ENCODE measurements at regions not wholly inside any gene's neighbourhood (a gene's known extent, or its start where the extent isn't known, plus 50 kb on each side); places are given as distances from the start of the nearest gene placed in this dataset.

GRCh38 chr5:125327676-125328075, 581.2 kb upstream of the ZNF608 start:
- DNase-seq (ENCODE audit: low spot score), result no peak

- no peak for DNase-seq (ENCODE audit: low spot score)
Measured at GRCh38 chr5:125331987-125332598, 585.7 kb upstream of the ZNF608 start.

- DNase-seq (ENCODE audit: low spot score), result no peak
Measured at GRCh38 chr5:125333416-125333815, 587.0 kb upstream of the ZNF608 start.

GRCh38 chr5:125336401-125336800, 590.0 kb upstream of the ZNF608 start:
- no peak for DNase-seq (ENCODE audit: low spot score)

DNA sequence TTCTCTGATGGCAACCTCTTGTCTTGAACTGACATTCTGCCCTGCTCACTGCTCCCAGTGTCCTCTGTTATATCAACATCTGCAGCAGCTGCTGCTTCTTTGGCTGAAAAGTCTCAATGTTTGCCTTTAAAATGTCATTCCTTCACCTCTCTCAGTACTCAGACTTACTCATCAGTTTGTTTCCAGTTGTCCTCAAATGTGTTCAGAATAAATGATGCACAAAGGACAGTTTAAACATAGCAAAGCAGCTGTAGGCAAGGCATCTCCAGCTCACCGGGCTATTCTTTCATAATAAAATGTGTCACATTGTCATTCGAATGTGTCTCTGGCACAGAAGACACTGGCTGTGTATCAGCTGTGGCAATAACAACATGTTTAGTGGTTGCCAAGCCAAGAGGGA, 590.9 kb upstream of the ZNF608 start:
- no peak for DNase-seq (ENCODE audit: low spot score)

GRCh38 chr5:125338440-125339174, 592.2 kb upstream of the ZNF608 start:
- DNase-seq (ENCODE audit: low spot score), result no peak

DNA sequence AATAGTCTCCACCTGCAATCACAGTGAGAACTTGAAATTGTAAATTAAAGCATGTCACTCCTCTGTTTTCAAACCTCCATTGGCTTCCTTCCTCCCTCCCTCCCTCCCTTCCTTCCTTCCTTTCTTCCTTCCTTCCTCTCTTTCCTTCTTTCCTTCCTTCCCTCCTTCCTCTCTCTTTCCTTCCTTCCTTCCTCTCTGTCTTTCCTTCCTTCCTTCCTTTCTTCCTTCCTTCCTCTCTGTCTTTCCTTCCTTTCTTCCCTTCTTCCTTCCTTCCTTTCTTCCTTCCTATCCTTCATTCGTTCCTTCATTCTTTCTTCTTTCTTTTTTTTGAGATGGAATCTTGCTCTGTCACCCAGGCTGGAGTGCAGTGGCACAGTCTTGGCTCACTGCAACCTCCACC, 595.0 kb upstream of the ZNF608 start:
- DNase-seq (ENCODE audit: low spot score), result no peak

GRCh38 chr5:125343015-125343414, 596.6 kb upstream of the ZNF608 start:
- DNase-seq (ENCODE audit: low spot score), result no peak

DNA sequence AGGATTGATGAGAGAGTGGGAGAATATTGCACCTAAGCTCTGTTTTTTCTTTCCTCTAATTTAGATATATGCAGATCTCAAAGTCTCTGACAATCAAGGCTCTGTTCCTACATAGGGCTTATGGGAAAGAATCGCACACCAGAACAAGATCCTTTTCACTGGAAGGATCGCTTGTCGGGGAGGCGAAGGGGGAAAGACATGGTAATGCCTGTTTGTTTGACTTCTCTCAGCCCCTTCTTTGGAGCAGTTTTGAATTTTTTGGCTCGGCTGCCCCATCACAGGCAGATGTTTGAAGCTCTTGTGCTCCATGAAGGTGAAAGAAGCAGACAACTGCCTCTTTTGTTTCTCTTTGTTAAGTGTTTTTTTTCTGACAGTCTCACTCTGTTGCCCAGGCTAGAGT, 599.9 kb upstream of the ZNF608 start:
- DNase-seq (ENCODE audit: low spot score), result no peak

GRCh38 chr5:125348221-125348692, 601.8 kb upstream of the ZNF608 start:
- peak; percentile 52 for DNase-seq (ENCODE audit: low spot score)

DNA sequence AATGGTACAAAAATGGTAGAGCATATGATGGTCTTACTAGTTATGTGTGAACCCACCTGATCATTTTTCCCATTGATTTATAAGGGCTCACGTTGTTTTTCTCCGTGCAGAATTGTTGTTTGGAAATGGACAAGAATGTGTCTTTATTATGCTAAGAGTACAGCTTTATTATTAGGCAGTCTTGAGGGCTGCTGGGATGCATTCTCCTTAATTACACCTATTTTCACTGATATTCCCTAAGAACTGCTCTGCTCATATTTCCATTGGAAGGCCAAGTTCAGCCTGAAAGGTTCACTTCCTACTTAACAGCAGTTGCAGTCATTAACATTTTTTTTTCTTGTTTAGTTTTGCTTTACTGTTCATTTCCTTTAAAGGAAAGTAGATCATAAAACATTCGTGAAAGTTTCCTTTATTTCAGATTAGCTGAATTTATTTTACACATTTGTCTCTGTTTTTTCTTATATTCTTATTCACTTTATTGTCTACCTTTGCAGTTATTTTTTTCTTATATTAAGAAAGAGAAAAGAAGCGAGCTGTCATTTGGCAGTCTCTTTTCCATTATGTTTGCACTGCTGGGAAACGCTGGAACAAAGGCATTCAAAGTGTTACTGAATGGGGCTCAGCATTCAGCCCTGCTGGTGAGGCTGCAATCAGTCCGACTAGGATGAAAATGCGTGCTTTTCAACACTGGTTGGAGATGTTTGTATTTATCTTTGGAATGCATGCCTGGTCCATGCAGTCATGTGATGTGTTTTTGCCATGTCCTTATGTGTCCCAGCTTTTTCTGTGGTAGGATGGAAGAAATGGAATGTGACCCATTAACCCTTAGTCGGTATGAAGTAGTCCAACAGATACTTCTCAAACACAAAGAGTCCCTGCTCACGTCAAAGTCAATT, 602.7 kb upstream of the ZNF608 start:
- peak; percentile 22 for DNase-seq (ENCODE audit: low spot score)

GRCh38 chr5:125357660-125358059, 611.2 kb upstream of the ZNF608 start:
- DNase-seq (ENCODE audit: low spot score), result no peak

DNA sequence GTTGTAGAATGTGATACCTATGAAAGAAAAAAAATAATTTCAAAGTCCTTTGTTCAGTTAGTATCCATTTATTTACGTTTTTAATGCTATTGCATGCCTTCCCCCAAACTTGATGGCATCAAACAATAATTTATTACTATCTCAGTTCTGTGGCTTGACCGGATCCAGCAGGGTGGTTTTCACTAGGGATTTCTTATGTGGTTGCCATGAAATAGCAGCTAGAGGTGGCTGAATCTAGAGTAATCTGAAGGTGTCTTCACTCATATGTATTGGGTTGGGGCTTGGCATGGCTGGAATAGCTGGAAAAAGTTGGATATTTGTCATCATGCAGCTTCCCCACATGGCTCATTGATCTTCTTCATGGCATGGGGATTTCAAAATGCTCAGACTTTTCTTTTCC, 619.3 kb upstream of the ZNF608 start:
- DNase-seq (ENCODE audit: low spot score), result no peak

DNA sequence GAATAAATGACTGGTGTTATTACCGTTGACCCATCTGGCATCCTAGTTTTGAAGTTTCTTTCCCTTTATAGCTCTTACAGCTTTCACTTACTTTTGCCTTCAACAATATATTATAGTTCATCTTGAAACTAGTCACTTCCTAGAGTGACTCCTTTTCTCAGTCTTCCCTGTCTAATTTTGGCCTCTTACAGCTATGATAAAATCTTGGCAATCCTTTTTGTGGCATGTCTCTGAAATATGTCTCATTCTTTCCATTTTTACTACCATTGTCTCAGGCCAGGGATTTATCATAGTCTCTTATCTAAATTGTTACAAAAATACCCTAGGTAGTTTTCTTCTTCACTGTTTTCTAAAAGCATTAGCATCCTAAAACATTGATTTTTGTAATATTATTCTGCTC, 621.3 kb upstream of the ZNF608 start:
- no peak for DNase-seq (ENCODE audit: low spot score)

GRCh38 chr5:125370461-125371205, 624.2 kb upstream of the ZNF608 start:
- no peak for DNase-seq (ENCODE audit: low spot score)

GRCh38 chr5:125372694-125373631, 626.5 kb upstream of the ZNF608 start:
- DNase-seq (ENCODE audit: low spot score), result peak; percentile 49

- no peak for DNase-seq (ENCODE audit: low spot score)
Measured at GRCh38 chr5:125375143-125375542, 628.7 kb upstream of the ZNF608 start.

GRCh38 chr5:125376059-125376641, 629.7 kb upstream of the ZNF608 start:
- no peak for DNase-seq (ENCODE audit: low spot score)

- no peak for DNase-seq (ENCODE audit: low spot score)
Measured at GRCh38 chr5:125377141-125377540, 630.7 kb upstream of the ZNF608 start.

DNA sequence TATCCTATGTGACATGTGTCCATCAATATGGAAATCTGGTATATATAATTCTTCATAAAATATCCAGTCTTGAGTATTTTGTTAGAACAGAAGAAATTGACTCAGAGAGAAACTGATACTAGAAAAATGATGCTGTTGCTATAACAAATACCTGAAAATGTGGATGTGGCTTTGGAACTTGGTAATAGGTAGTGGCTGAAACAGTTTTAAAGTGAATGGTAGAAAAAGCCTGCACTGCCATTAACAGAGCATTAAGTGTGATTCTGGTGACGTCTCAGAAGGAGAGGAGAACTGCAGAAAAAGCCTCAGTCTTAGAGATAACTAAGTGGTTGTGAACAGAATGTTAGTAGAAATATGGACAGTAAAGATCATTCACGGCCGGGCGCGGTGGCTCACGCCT, 634.9 kb upstream of the ZNF608 start:
- DNase-seq (ENCODE audit: low spot score), result no peak

GRCh38 chr5:125384071-125384470, 637.6 kb upstream of the ZNF608 start:
- DNase-seq (ENCODE audit: low spot score), result no peak
